ENCODE measurements at regions not wholly inside any gene's neighbourhood (a gene's known extent, or its start where the extent isn't known, plus 50 kb on each side); places are given as distances from the start of the nearest gene placed in this dataset.

DNA sequence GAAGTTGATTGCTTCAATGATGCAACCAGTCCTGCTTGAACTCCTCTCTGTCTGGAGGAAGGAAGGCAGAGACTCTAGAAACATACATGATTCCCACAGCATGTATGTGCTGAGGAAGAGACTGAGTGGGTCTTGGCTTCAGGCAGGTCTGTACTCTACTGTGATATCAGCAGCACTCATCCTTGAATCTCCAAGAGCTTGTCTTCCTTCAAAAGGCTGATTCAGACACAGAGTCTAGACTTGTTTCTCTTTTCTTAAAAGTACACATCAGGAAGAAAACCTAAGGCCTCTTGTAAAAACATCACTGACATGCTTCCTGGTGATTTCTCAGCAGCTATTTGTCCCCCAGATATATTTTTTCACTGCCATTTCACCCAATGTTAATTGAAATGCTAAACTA is 155.7 kb upstream of the HEY2 start:
- ATAC-seq (ENCODE audit: insufficient read depth, low FRiP score) (no peak), DNase-seq (no peak)
- TF ChIP-seq, protein P1, sequence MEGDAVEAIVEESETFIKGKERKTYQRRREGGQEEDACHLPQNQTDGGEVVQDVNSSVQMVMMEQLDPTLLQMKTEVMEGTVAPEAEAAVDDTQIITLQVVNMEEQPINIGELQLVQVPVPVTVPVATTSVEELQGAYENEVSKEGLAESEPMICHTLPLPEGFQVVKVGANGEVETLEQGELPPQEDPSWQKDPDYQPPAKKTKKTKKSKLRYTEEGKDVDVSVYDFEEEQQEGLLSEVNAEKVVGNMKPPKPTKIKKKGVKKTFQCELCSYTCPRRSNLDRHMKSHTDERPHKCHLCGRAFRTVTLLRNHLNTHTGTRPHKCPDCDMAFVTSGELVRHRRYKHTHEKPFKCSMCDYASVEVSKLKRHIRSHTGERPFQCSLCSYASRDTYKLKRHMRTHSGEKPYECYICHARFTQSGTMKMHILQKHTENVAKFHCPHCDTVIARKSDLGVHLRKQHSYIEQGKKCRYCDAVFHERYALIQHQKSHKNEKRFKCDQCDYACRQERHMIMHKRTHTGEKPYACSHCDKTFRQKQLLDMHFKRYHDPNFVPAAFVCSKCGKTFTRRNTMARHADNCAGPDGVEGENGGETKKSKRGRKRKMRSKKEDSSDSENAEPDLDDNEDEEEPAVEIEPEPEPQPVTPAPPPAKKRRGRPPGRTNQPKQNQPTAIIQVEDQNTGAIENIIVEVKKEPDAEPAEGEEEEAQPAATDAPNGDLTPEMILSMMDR (IDR thresholded peaks at IDR 0.05; ENCODE audit: control extremely low read depth, extremely low read depth): no peak
- H3K9me3 ChIP-seq (ENCODE audit: control insufficient read depth in 4 of 4, insufficient read depth in 3 of 4, low read length in 3 of 4): peaks cover 0 to 1% (median 0%) of the 10 kb centered on the region in 4 donors
- no peaks in the 10 kb centered on the region for H3K27me3 ChIP-seq (ENCODE audit: control insufficient read depth in 3 of 3, insufficient read depth in 3 of 3, low read length in 2 of 3)
- no peaks in the 10 kb centered on the region for H3K36me3 ChIP-seq (ENCODE audit: control insufficient read depth in 4 of 4, insufficient read depth in 4 of 4, low read length in 4 of 4)
- H3K4me1 ChIP-seq (ENCODE audit: control insufficient read depth in 5 of 5, insufficient read depth in 5 of 5, low read length in 5 of 5): peaks cover 0 to 2% (median 0%) of the 10 kb centered on the region in 5 donors
- H3K27ac ChIP-seq (ENCODE audit: low read depth in 1 of 2, low read length in 1 of 2): no peak overlapping the region
- no peak overlapping the region for H3K4me3 ChIP-seq
- no peak overlapping the region for H3K9ac ChIP-seq (ENCODE audit: insufficient read depth in 1 of 2, low read length in 2 of 2)

DNA sequence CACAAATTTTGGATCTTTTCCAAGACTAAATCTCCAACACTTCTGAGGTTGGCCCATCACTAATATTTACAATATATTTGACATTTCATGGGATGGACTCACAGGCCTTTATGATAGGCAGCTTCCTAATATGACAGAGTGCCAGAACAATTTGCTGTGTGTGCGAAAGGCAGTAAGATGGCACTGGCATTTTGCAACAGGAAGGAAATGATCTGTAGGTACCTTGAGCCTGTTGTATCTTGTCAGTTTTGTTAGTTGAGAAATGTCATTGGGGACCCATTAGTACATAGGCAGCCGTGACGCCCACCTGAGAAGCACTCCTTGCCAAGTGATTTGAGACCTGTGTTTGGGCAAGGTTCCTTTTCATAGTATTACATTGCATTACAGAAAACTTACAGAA is 153.4 kb upstream of the HEY2 start:
- TF ChIP-seq, protein P1 (IDR thresholded peaks at IDR 0.05; ENCODE audit: control extremely low read depth, extremely low read depth): no peak
- no peaks in the 10 kb centered on the region for H3K36me3 ChIP-seq (ENCODE audit: control insufficient read depth in 4 of 4, insufficient read depth in 4 of 4, low read length in 4 of 4)
- peaks cover 0 to 1% (median 0%) of the 10 kb centered on the region in 4 donors for H3K9me3 ChIP-seq (ENCODE audit: control insufficient read depth in 4 of 4, insufficient read depth in 3 of 4, low read length in 3 of 4)
- no peak overlapping the region for H3K27ac ChIP-seq (ENCODE audit: low read depth in 1 of 2, low read length in 1 of 2)
- H3K4me1 ChIP-seq (ENCODE audit: control insufficient read depth in 5 of 5, insufficient read depth in 5 of 5, low read length in 5 of 5): peaks cover 0 to 2% (median 0%) of the 10 kb centered on the region in 5 donors
- H3K4me3 ChIP-seq: no peak overlapping the region
- no peak for ATAC-seq (ENCODE audit: insufficient read depth, low FRiP score)
- no peak for DNase-seq
- WGBS, 2 donors: 70 to 83% methylated on average over 3 of the region's 3 CpGs
- H3K27me3 ChIP-seq (ENCODE audit: control insufficient read depth in 3 of 3, insufficient read depth in 3 of 3, low read length in 2 of 3): no peaks in the 10 kb centered on the region
- no peak overlapping the region for H3K9ac ChIP-seq (ENCODE audit: insufficient read depth in 1 of 2, low read length in 2 of 2)

- peak; percentile 36 to 71 (median 55) for DNase-seq
- Histone ChIP-seq H3K9ac (ENCODE audit: insufficient read depth in 1 of 2, low read length in 2 of 2) (no peak overlapping the region), H3K36me3 (ENCODE audit: control insufficient read depth in 4 of 4, insufficient read depth in 4 of 4, low read length in 4 of 4) (no peaks in the 10 kb centered on the region), H3K4me1 (ENCODE audit: control insufficient read depth in 5 of 5, insufficient read depth in 5 of 5, low read length in 5 of 5) (peaks cover 0 to 2% (median 0%) of the 10 kb centered on the region in 5 donors), H3K27ac (ENCODE audit: low read depth in 1 of 2, low read length in 1 of 2) (peak overlapping the region; percentile 51 to 92), H3K9me3 (ENCODE audit: control insufficient read depth in 4 of 4, insufficient read depth in 3 of 4, low read length in 3 of 4) (peaks cover 0 to 1% (median 0%) of the 10 kb centered on the region in 4 donors), H3K4me3 (no peak overlapping the region), H3K27me3 (ENCODE audit: control insufficient read depth in 3 of 3, insufficient read depth in 3 of 3, low read length in 2 of 3) (no peaks in the 10 kb centered on the region)
- WGBS, 2 donors: 62 to 83% methylated on average over 7 of the region's 7 CpGs
- TF ChIP-seq, protein P1 (IDR thresholded peaks at IDR 0.05; ENCODE audit: control extremely low read depth, extremely low read depth): no peak
- peak; percentile 39 for ATAC-seq (ENCODE audit: insufficient read depth, low FRiP score)
Observed at GRCh38 chr6:125597411-125598253, 151.8 kb upstream of the HEY2 start.
